ENCODE measurements at regions not wholly inside any gene's neighbourhood (a gene's known extent, or its start where the extent isn't known, plus 50 kb on each side); places are given as distances from the start of the nearest gene placed in this dataset.

- Histone ChIP-seq H3K9ac (ENCODE audit: low read length) (no peak overlapping the region), H3K4me3 (ENCODE audit: low read depth, low read length, poor library complexity, severe bottlenecking) (no peak overlapping the region), H3K9me3 (ENCODE audit: low read length) (no peaks in the 10 kb centered on the region), H3K4me1 (ENCODE audit: insufficient read depth, low read length, severe bottlenecking) (no peaks in the 10 kb centered on the region), H3F3A (ENCODE audit: insufficient read depth, low read length) (no peaks in the 10 kb centered on the region), H3K27ac (ENCODE audit: low read depth, low read length, poor library complexity, severe bottlenecking) (no peak overlapping the region), H3K4me2 (ENCODE audit: low read length) (no peak overlapping the region), H3K36me3 (ENCODE audit: insufficient read depth, low read length) (no peaks in the 10 kb centered on the region), H3K9me2 (ENCODE audit: low read depth, low read length) (no peaks in the 10 kb centered on the region), H2AFZ (ENCODE audit: low read length) (no peak overlapping the region), H4K20me1 (ENCODE audit: insufficient read depth, low read length) (no peaks in the 10 kb centered on the region), H3K27me3 (ENCODE audit: insufficient read depth, low read length) (no peaks in the 10 kb centered on the region), H3K79me2 (ENCODE audit: insufficient read depth, low read length) (no peaks in the 10 kb centered on the region)
- TF ChIP-seq EZH2 (IDR thresholded peaks at IDR 0.05; ENCODE audit: borderline replicate concordance, low read length) (no peak), CTCF (IDR thresholded peaks at IDR 0.05; ENCODE audit: low read length) (no peak; the same call in 1 of the 2 replicates)
These were observed 845.2 kb downstream of the PCDH18 start for GRCh38 chr4:136687118-136687517.

GRCh38 chr4:136680761-136681160, 851.5 kb downstream of the PCDH18 start:
- Histone ChIP-seq H3K9me3 (ENCODE audit: low read length) (no peaks in the 10 kb centered on the region), H3K4me2 (ENCODE audit: low read length) (no peak overlapping the region), H3K79me2 (ENCODE audit: insufficient read depth, low read length) (no peaks in the 10 kb centered on the region), H3K4me3 (ENCODE audit: low read depth, low read length, poor library complexity, severe bottlenecking) (no peak overlapping the region), H3K9me2 (ENCODE audit: low read depth, low read length) (no peaks in the 10 kb centered on the region), H3K4me1 (ENCODE audit: insufficient read depth, low read length, severe bottlenecking) (no peaks in the 10 kb centered on the region), H2AFZ (ENCODE audit: low read length) (no peak overlapping the region), H3K36me3 (ENCODE audit: insufficient read depth, low read length) (no peaks in the 10 kb centered on the region), H3F3A (ENCODE audit: insufficient read depth, low read length) (no peaks in the 10 kb centered on the region), H3K9ac (ENCODE audit: low read length) (no peak overlapping the region), H4K20me1 (ENCODE audit: insufficient read depth, low read length) (no peaks in the 10 kb centered on the region), H3K27me3 (ENCODE audit: insufficient read depth, low read length) (no peaks in the 10 kb centered on the region), H3K27ac (ENCODE audit: low read depth, low read length, poor library complexity, severe bottlenecking) (no peak overlapping the region)
- TF ChIP-seq EZH2 (IDR thresholded peaks at IDR 0.05; ENCODE audit: borderline replicate concordance, low read length) (no peak), CTCF (IDR thresholded peaks at IDR 0.05; ENCODE audit: low read length) (no peak)

- Histone ChIP-seq H3K79me2 (ENCODE audit: insufficient read depth, low read length) (no peaks in the 10 kb centered on the region), H3K4me2 (ENCODE audit: low read length) (no peak overlapping the region), H3K9ac (ENCODE audit: low read length) (no peak overlapping the region), H3K9me3 (ENCODE audit: low read length) (no peaks in the 10 kb centered on the region), H4K20me1 (ENCODE audit: insufficient read depth, low read length) (no peaks in the 10 kb centered on the region), H3K27me3 (ENCODE audit: insufficient read depth, low read length) (no peaks in the 10 kb centered on the region), H3K4me1 (ENCODE audit: insufficient read depth, low read length, severe bottlenecking) (no peaks in the 10 kb centered on the region), H3F3A (ENCODE audit: insufficient read depth, low read length) (no peaks in the 10 kb centered on the region), H3K36me3 (ENCODE audit: insufficient read depth, low read length) (no peaks in the 10 kb centered on the region), H3K9me2 (ENCODE audit: low read depth, low read length) (no peaks in the 10 kb centered on the region), H3K4me3 (ENCODE audit: low read depth, low read length, poor library complexity, severe bottlenecking) (no peak overlapping the region), H2AFZ (ENCODE audit: low read length) (no peak overlapping the region), H3K27ac (ENCODE audit: low read depth, low read length, poor library complexity, severe bottlenecking) (no peak overlapping the region)
- TF ChIP-seq CTCF (IDR thresholded peaks at IDR 0.05; ENCODE audit: low read length) (no peak), EZH2 (IDR thresholded peaks at IDR 0.05; ENCODE audit: borderline replicate concordance, low read length) (no peak)
These were observed 852.0 kb downstream of the PCDH18 start for GRCh38 chr4:136680271-136680670.

All from OCI-LY1 (cell line).